Mucosa of gallbladder (tissue), 1 donor: ENCODE measurements at regions not wholly inside any gene's neighbourhood (a gene's known extent, or its start where the extent isn't known, plus 50 kb on each side); places are given as distances from the start of the nearest gene placed in this dataset.
"Not testable (repeated sequence)": the region's sequence is repeated elsewhere in the genome, so short reads cannot be mapped to it uniquely, and the experiment has no call there.

Source experiments
- DNase-seq: peaks from one replicate; pipeline ENCODE4 v3.0.0-alpha.2; 2020; ENCODE audit warnings: low spot score
- donor health status: DM: no; HTN: no; CAD: no.

DNA sequence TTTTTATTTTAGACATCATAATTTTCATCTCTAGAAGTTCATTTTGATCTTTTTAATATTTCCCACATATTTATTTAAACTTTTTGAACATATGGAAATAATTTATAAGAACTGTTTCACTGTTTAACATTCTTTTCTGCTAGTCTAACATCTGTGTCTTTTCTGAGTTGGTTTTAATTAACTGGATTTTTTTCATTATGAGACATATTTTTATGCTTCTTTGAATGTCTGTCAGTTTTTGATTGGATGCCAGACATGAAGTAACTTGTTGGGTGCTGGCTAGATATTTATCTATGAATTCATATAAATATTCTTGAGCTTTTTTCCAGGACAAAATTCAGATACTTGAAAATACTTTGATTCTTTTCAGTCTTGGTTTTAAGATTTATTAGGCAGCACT, 317.8 kb upstream of the NCAM1 start:
- no peak for DNase-seq

DNA sequence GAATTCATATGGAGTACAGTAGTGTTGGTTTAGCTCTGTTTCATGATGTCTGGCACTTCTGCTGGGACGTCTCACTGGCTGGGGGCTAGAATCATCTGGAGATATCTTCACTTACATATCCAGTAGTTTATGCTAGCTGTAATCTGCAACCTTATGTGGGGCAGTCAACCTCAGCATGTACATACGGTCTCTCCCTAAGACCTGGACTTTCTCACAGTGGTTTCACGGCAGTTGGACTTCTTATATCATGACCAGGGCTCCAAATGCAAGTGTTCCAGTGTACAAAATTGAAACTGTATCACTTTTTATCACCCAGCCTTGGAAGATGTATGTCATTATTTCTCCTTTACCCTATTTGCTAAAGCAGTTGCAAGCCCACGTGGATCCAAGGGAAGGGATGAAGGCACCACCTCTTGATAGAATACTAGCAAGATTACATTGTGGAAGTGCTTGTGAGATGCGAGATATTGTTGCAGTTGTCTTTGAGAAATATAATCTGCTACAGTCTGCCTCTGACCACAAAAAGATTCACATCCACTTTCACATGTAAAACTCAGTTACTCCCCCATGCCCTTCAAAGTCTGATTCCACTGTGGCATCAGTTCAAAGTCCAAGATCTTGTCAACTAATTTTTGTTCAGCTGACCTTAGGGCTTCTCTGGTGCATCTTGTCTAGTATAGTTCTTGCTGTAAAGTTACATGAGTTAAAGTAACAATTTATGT, 316.6 kb upstream of the NCAM1 start:
- no peak for DNase-seq

- DNase-seq, result no peak
These were observed 311.4 kb upstream of the NCAM1 start for GRCh38 chr11:112649856-112650255.

- DNase-seq, result no peak
These were observed 310.7 kb upstream of the NCAM1 start for GRCh38 chr11:112650527-112650926.

- DNase-seq, result no peak
These were observed 309.8 kb upstream of the NCAM1 start for GRCh38 chr11:112651386-112651785.

DNA sequence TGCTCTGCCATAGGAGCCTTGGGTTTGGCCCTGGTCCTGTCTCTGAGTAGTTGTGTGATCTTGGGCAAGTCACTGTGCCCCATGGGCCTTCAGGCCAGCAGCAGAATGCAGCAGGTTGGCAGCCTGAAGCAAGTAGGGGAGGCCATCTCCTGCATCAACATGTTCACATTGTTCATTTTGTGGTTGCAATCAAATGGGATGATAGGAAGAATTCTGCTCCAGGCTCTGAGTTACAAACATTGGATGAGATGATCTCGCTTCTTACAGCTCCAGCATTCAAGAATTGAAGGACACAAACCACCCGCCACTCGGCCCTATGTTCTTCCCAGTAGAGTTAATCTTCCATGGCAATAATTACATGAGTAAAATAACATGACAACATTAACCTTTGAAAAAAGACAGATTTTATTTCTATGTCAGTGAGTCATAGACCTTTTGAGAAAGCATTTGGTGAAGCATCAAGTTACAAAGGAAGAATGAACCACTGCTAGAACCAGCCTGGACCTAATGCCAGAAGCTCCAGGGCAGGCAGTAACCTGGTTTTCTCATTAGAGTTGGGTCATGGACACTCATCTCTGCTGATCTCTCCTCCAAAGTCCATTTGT, 308.3 kb upstream of the NCAM1 start:
- no peak for DNase-seq

- DNase-seq, result peak; percentile 58
These were observed 305.8 kb upstream of the NCAM1 start for GRCh38 chr11:112655371-112655770.

DNA sequence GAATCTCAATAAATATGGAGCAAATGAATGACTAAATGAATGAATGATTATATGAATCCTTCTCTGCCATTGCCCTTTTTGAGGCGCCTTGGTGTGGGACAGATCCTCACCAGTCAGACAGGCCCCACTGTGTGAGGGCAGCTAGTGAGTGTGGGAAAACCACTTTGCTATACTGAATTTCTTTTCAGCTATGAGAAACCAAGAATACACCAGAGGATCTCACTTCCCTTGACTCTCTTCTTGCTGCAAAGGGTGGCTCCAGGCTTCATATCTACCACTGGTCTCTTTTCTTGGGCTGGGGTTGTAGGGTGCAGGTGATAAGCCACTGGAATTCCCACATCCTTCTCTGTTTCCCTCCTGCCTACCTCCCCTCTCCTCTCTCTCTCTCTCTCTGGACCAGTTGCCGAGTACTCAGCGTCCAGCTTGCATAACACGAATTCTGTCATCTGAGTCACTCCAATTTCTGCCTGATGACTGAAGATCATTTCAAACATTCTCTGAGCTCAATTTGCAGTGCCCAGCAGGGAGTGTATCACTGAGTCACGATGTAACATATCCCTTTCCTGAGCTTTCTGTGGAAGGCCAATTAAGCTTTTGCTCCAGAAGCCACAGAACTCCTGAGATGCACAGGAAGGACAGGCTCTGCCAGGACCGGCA, 304.3 kb upstream of the NCAM1 start:
- DNase-seq, result no peak

DNA sequence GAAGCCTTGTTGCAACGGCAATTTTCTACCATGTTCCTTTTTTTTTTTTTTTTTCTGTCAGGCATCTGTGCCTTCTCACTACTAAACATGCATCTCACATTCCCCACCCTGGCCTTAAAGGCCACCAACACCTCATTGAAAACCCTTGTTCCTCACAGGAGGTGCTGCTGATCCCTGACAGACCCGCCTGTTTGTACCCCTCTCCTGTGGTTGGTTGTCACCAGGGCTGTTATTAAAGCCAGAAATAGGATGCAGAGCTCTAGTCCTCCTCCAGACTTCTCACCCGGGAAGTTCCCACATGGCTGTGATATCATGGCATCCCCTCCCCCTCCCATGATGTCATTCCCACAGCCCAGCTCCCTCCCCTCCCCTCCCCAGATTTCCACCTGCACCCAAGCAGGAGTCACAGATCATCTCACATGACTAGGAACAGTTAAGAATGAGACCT, 302.8 kb upstream of the NCAM1 start:
- no peak for DNase-seq

DNA sequence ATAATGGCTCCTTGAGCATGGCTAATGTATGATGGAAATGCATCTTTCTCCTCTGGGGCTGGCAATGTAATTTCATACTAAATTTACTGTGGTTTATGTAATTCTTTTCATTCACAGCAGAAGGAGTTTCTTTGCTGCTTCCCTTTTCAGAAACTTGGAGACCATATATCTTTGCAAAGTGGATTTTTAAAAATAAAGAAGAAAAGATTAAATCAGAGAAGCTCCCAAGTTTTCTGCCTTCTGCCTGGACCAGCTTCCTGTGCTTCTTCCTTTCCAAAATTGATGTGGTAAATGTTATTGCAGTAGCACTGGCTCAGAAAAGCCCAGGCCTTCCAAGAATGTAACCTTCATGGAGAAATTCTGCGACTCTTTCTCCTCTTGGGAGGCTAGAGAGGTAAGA, 300.1 kb upstream of the NCAM1 start:
- no peak for DNase-seq

DNA sequence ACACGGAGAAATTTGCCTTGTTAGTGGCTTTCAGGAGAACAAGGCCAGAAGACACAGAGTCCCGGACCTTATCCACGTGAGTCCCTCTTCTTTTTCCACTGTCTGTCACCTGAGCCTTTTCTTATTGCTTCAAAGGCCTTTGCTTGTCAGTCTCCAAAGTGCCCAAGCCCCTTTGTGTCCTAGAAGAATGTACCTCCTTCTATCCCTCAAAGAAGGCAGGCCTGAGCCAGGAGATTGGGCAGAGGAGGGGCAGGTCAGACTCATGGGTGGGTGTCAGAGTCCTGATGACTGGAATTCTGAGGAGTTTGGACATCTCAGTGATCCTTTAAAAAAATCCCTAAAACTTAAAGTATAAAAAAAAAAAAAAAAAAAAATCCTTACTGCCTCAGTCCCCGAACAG, 299.6 kb upstream of the NCAM1 start:
- DNase-seq, result no peak

DNA sequence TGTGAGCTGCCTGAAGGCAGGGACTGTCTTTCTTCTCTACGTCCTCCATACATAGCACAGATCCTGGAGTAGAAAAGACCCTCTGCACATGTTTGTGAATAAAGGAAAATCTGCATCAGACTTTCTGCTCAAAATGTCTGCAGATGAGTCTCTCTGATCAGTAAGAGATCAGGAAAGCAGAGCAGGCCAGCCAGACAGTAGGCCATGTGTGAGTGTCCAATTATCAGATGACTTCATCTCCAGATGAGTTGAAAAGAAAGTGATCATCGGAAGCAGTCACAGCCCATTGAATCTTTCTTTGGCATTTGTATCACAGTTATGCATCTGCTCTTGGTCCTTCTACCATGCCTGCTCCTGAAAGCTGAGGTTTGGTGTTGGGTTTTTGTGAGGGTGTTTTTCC, 298.7 kb upstream of the NCAM1 start:
- DNase-seq, result no peak

GRCh38 chr11:112663947-112664634, 297.1 kb upstream of the NCAM1 start:
- DNase-seq, result no peak

GRCh38 chr11:112665291-112665690, 295.9 kb upstream of the NCAM1 start:
- no peak for DNase-seq

DNA sequence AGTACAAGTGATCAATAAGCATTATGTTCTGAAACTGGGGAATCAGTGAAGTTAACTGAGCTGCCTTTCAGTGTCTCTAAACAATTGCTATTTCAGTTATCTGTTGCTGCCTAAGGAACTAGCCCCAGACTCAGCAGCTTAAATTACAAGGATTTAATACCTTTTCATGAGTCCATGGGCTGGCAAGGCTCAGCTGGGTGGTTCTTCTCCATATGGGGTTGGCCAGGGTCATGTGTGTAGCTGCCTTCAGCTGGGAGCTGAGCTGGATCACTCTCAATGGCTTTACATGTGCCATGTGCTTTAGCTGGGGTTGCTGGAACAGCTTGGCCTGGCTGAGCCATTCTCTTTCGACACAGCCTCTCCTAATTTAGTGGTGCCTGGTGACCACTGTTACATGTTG, 295.0 kb upstream of the NCAM1 start:
- DNase-seq, result no peak

DNA sequence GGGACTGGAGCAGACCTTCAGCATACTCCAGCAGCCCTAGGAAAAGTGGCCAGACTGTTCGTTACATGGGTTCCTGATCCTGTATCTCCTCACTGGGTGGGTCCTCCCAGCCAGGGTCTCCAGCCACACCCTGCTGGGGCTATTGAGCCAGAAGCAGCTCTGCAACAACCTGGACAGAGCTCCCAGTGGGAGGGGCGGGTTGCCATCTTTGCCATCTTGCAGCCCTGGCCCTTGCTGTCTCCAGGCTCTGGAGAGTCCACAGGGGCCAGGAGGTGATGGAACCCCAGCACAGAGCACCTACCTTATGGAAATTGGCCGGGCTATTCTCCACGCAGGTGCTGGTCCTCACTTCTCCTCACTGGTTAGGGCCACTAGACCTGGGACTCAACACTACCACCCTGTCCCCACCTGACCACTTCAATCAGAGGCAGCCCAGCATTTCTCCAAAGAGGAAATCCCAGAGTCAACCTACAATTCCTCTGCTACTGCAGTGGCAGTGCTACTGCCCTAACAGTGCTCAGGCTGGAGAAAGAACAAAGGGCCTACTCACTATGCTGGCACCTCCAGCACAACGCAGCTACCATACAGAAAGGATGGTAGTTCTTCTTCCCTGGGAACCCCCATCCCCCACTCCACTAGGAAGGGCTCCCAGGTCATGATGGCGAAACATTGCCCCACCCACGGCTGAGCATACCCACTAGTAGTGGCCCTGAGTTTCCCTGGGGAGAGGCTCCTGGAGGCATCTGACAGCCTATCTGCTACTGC, 290.2 kb upstream of the NCAM1 start:
- no peak for DNase-seq

- DNase-seq, result not testable (repeated sequence)
These were observed 287.8 kb upstream of the NCAM1 start for GRCh38 chr11:112673401-112673800.

DNA sequence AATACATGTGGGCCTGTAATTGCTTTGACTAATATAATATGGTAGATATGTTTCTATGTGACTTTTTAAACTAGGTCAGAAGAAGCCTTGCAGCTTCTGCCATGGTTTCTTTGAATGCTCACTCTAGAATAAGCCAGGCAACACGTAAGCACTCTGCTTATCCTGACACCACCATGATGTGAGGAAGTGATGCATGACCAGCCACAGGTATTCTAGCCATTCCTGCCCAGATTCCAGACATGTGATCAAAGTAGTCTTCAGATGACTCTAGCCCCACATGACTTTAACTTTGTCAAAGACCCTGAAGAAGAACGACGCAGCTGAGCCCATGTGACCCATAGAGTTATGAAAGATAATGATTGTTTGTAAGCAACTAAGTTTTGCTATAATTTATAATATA, 276.1 kb upstream of the NCAM1 start:
- no peak for DNase-seq

DNA sequence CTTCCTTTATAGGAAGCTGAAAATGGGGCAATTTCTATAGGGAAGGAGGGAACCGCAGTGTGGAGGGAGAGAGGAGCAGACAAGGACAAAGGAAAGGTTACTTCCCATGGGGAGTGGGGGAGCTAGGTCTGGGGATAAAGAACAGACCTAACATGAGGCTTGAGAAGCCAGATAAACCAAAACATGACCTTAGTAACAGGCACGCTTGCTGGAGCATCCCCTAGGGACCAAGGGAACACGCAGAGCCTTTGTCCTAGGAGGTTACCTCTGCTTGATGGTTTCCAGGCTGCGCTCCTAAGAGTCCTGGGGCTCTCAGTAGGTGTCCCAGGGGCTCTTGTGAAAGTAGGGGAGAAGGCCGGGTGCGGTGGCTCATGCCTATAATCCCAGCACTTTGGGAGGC, 271.4 kb upstream of the NCAM1 start:
- DNase-seq, result no peak

GRCh38 chr11:112693781-112694180, 267.4 kb upstream of the NCAM1 start:
- DNase-seq, result no peak

- no peak for DNase-seq
These were observed 267.0 kb upstream of the NCAM1 start for GRCh38 chr11:112694245-112694644.

DNA sequence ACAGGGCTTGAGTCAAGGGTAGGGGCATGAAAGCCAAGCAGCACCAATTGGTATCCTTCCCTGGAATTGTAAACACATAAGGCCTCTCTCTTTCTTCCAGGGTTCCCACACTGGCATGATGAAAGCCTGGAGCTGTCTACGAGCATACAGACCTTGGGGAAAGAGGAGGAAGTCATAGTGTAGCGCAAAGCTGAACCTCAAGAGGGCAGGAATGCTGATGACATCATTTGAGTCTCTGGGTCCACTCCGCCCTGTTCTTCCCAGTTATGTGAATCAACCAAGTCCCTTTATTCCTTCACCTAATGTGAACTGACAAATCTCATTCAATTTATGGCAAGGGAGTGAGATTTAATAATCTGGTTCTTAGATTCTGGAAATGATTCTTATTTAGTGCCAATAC, 266.4 kb upstream of the NCAM1 start:
- DNase-seq, result no peak
